H1 (cell line): ENCODE measurements at regions not wholly inside any gene's neighbourhood (a gene's known extent, or its start where the extent isn't known, plus 50 kb on each side); places are given as distances from the start of the nearest gene placed in this dataset.

Experiments
- CTCF ChIA-PET: fragments of 300-600 bp; sonication (Branson Sonifier 250); formaldehyde crosslinking; loops from one replicate; lab custom pipeline; 2021; ENCODE audit not compliant: partially characterized antibody; lab: Charles Lee
- POLR2A ChIA-PET: fragments of 300-600 bp; sonication (Branson Sonifier 250); formaldehyde crosslinking; loops from one replicate; lab custom pipeline; 2021; ENCODE audit warnings: inconsistent platforms; ENCODE audit not compliant: partially characterized antibody; lab: Charles Lee
- DNase-seq, 2 experiments: peaks; one replicate each; pipeline versions ENCODE4 v3.0.0 to v3.0.0-alpha.2; 2010 to 2022; ENCODE audit warnings: low spot score in 2 of 2, low read depth in 1 of 2, mixed read lengths in 1 of 2
- FAIRE-seq: peaks from 2 replicates; lab custom pipeline; 2011; peaks lifted over from hg19 to GRCh38; lab: Jason Lieb, UNC
- H2AFZ ChIP-seq: 2 replicates; pipeline ENCODE4 v1.8.1; 2012; ENCODE audit warnings: low read length, inconsistent platforms
- H2AK5ac ChIP-seq: 2 replicates; pipeline ENCODE4 v1.6.1; 2013; ENCODE audit warnings: low read depth, low read length
- H2BK120ac ChIP-seq: replicated peaks from 2 replicates; pipeline ENCODE3; 2013; ENCODE audit warnings: low read depth, low read length, inconsistent platforms
- H2BK12ac ChIP-seq: 2 replicates; pipeline ENCODE4 v1.6.1; 2013; ENCODE audit warnings: low read depth, low read length
- H2BK15ac ChIP-seq: 2 replicates; pipeline ENCODE4 v1.6.1; 2013; ENCODE audit warnings: low read length
- H2BK20ac ChIP-seq: 2 replicates; pipeline ENCODE4 v1.6.1; 2013; ENCODE audit warnings: low read length
- H2BK5ac ChIP-seq: 2 replicates; pipeline ENCODE4 v1.6.1; 2013; ENCODE audit warnings: low read depth, low read length
- H3K14ac ChIP-seq: 2 replicates; pipeline ENCODE4 v1.6.1; 2013; ENCODE audit warnings: inconsistent platforms; ENCODE audit not compliant: insufficient read length
- H3K18ac ChIP-seq: 2 replicates; pipeline ENCODE4 v1.6.1; 2013; ENCODE audit warnings: low read length; ENCODE audit errors: extremely low read depth
- H3K23ac ChIP-seq: 2 replicates; pipeline ENCODE4 v1.6.1; 2013; ENCODE audit warnings: inconsistent platforms; ENCODE audit not compliant: insufficient read length
- H3K23me2 ChIP-seq: 2 replicates; pipeline ENCODE4 v1.6.1; 2013; ENCODE audit warnings: low read depth, low read length
- H3K27ac ChIP-seq: 2 replicates; pipeline ENCODE4 v1.6.1; 2011; ENCODE audit warnings: low read depth, low read length, inconsistent platforms
- H3K27me3 ChIP-seq, 4 experiments: replicated peaks in 1 of 4; 1 replicate in 1 of 4; 2 replicates in 3 of 4; pipeline versions ENCODE4 v1.6.1 to v1.8.1; 2011 to 2013; ENCODE audit warnings: low read length in 3 of 4, mild to moderate bottlenecking in 3 of 4, inconsistent platforms in 2 of 4, mixed read lengths in 2 of 4, moderate library complexity in 1 of 4; ENCODE audit not compliant: control insufficient read depth in 3 of 4, insufficient read depth in 3 of 4; ENCODE audit errors: extremely low read depth in 1 of 4
- H3K36me3 ChIP-seq, 4 experiments: 2 replicates each; pipeline versions ENCODE4 v1.6.1 to v1.8.1; 2011 to 2013; ENCODE audit warnings: mild to moderate bottlenecking in 4 of 4, low read length in 3 of 4, moderate library complexity in 2 of 4, control low read depth in 1 of 4, inconsistent platforms in 1 of 4; ENCODE audit not compliant: insufficient read depth in 4 of 4, control insufficient read depth in 2 of 4
- H3K4ac ChIP-seq: replicated peaks from 2 replicates; pipeline ENCODE3; 2013; ENCODE audit warnings: low read length, low read depth, mixed read lengths, inconsistent platforms; ENCODE audit not compliant: insufficient read length
- H3K4me1 ChIP-seq, 4 experiments: replicated peaks in 1 of 4; 1 replicate in 1 of 4; 2 replicates in 3 of 4; pipeline versions ENCODE4 v1.6.1 to v1.8.1; 2011 to 2013; ENCODE audit warnings: low read length in 3 of 4, inconsistent platforms in 2 of 4, mixed read lengths in 1 of 4; ENCODE audit not compliant: insufficient read depth in 4 of 4, control insufficient read depth in 3 of 4
- H3K4me2 ChIP-seq, 2 experiments: 2 replicates each; pipeline versions ENCODE4 v1.6.1 to v1.8.1; 2011 to 2013; ENCODE audit warnings: low read depth in 2 of 2, low read length in 2 of 2, control low read depth in 1 of 2, inconsistent platforms in 1 of 2, mild to moderate bottlenecking in 1 of 2; ENCODE audit not compliant: insufficient read depth in 1 of 2
- H3K4me3 ChIP-seq, 4 experiments: fragments of 200-600, 300-600 bp in 1 of 4; sonication (generic), shearing (Covaris generic), sonication (Bioruptor Twin) in 1 of 4; 2 replicates each; pipeline versions ENCODE4 v1.5.1 to v1.8.1; 2011 to 2016; ENCODE audit warnings: low read length in 4 of 4, low read depth in 3 of 4, control low read depth in 2 of 4, inconsistent platforms in 2 of 4, mild to moderate bottlenecking in 2 of 4, mixed read lengths in 1 of 4, moderate library complexity in 1 of 4; ENCODE audit not compliant: insufficient read depth in 2 of 4; ENCODE audit errors: extremely low read depth in 1 of 4
- H3K56ac ChIP-seq: replicated peaks from 2 replicates; pipeline ENCODE3; 2013; ENCODE audit warnings: low read depth, mild to moderate bottlenecking, mixed read lengths, low read length, inconsistent platforms; ENCODE audit not compliant: insufficient read length
- H3K79me1 ChIP-seq: 2 replicates; pipeline ENCODE4 v1.6.1; 2013; ENCODE audit warnings: low read depth, low read length, control low read depth
- H3K79me2 ChIP-seq, 2 experiments: 2 replicates each; pipeline versions ENCODE4 v1.6.1 to v1.8.1; 2012 to 2013; ENCODE audit warnings: low read length in 2 of 2, mild to moderate bottlenecking in 2 of 2, inconsistent platforms in 1 of 2; ENCODE audit not compliant: insufficient read depth in 2 of 2, control insufficient read depth in 1 of 2
- H3K9ac ChIP-seq, 4 experiments: replicated peaks in 1 of 4; 1 replicate in 1 of 4; 2 replicates in 3 of 4; pipeline versions ENCODE4 v1.6.1 to v1.8.1; 2011 to 2013; ENCODE audit warnings: low read depth in 3 of 4, low read length in 3 of 4, control low read depth in 2 of 4, mild to moderate bottlenecking in 2 of 4, moderate library complexity in 2 of 4, inconsistent platforms in 1 of 4; ENCODE audit errors: extremely low read depth in 1 of 4
- H3K9me3 ChIP-seq, 2 experiments: 2 replicates each; pipeline versions ENCODE4 v1.6.1 to v1.8.1; 2012 to 2013; ENCODE audit warnings: mild to moderate bottlenecking in 2 of 2, moderate library complexity in 2 of 2, control low read depth in 1 of 2, inconsistent platforms in 1 of 2, low read depth in 1 of 2, low read length in 1 of 2, mixed read lengths in 1 of 2; ENCODE audit not compliant: insufficient read depth in 2 of 2
- H4K20me1 ChIP-seq, 2 experiments: replicated peaks in 1 of 2; 2 replicates each; pipeline versions ENCODE3 to v1.8.1; 2011 to 2013; ENCODE audit warnings: inconsistent platforms in 2 of 2, low read length in 2 of 2, mild to moderate bottlenecking in 1 of 2; ENCODE audit not compliant: insufficient read depth in 2 of 2, control insufficient read depth in 1 of 2
- H4K5ac ChIP-seq: 2 replicates; pipeline ENCODE4 v1.6.1; 2013; ENCODE audit warnings: low read length, low read depth, mixed read lengths, inconsistent platforms; ENCODE audit not compliant: insufficient read length
- H4K8ac ChIP-seq: 2 replicates; pipeline ENCODE4 v1.8.0; 2013; ENCODE audit warnings: mild to moderate bottlenecking, moderate library complexity, low read length, inconsistent platforms; ENCODE audit not compliant: insufficient read depth; ENCODE audit errors: extremely low read depth
- H4K91ac ChIP-seq: replicated peaks from 2 replicates; pipeline ENCODE3; 2013; ENCODE audit warnings: low read length, mixed read lengths, inconsistent platforms; ENCODE audit not compliant: insufficient read length
- ASH2L ChIP-seq: fragments of 200-600, 300-600 bp; sonication (generic); IDR thresholded peaks from one replicate; pipeline ENCODE4 v1.7.1; 2017; ENCODE audit warnings: low read length
- BCL11A ChIP-seq, 2 experiments: IDR thresholded peaks; one replicate each; pipeline ENCODE4 v1.6.1; 2011; ENCODE audit warnings: low read depth in 2 of 2, low read length in 2 of 2, mild to moderate bottlenecking in 2 of 2
- FOSL1 ChIP-seq: IDR thresholded peaks from 2 replicates; pipeline ENCODE4 v1.6.1; 2011; ENCODE audit warnings: mild to moderate bottlenecking, low read depth, low read length, moderate library complexity; ENCODE audit not compliant: insufficient read depth
- GABPA ChIP-seq: IDR thresholded peaks from 2 replicates; pipeline ENCODE4 v1.6.1; 2011; ENCODE audit warnings: mild to moderate bottlenecking, low read length, moderate library complexity, borderline replicate concordance; ENCODE audit not compliant: insufficient read depth
- GTF2F1 ChIP-seq: IDR thresholded peaks from 2 replicates; pipeline ENCODE4 v1.6.1; 2012; ENCODE audit warnings: low read depth, low read length, improper control_type of control experiment, borderline replicate concordance
- JUN ChIP-seq: IDR thresholded peaks from 2 replicates; pipeline ENCODE4 v1.6.1; 2011; ENCODE audit warnings: low read depth, mild to moderate bottlenecking, improper control_type of control experiment, low read length
- KDM5A ChIP-seq: fragments of 200-600 bp; IDR thresholded peaks from 2 replicates; pipeline ENCODE4 v1.7.1; 2012; ENCODE audit warnings: mild to moderate bottlenecking, low read length, inconsistent platforms, mixed read lengths
- NANOG ChIP-seq: IDR thresholded peaks from 2 replicates; pipeline ENCODE4 v1.6.1; 2011; ENCODE audit warnings: low read length, low read depth, mild to moderate bottlenecking, inconsistent platforms; ENCODE audit not compliant: insufficient read depth, poor library complexity, severe bottlenecking
- PHF8 ChIP-seq: fragments of 200-600 bp; sonication (generic); conservative IDR thresholded peaks from 2 replicates; pipeline ENCODE4 v1.7.1; 2012; ENCODE audit warnings: low read depth, mild to moderate bottlenecking, inconsistent platforms, low read length, moderate library complexity
- SAP30 ChIP-seq: fragments of 300-600 bp; sonication (generic); IDR thresholded peaks from 2 replicates; pipeline ENCODE4 v1.7.1; 2012; ENCODE audit warnings: low read length, moderate library complexity, mild to moderate bottlenecking, inconsistent platforms; ENCODE audit not compliant: insufficient read depth, insufficient replicate concordance
- TAF1 ChIP-seq: IDR thresholded peaks from 2 replicates; pipeline ENCODE4 v1.6.1; 2011; ENCODE audit warnings: mild to moderate bottlenecking, low read depth, low read length
- YY1 ChIP-seq: IDR thresholded peaks from 2 replicates; pipeline ENCODE4 v1.6.1; 2011; ENCODE audit warnings: low read depth, mild to moderate bottlenecking, low read length
- ZNF274 ChIP-seq: IDR thresholded peaks from 2 replicates; pipeline ENCODE4 v1.7.0; 2012; ENCODE audit warnings: low read length, borderline replicate concordance; ENCODE audit errors: extremely low read depth
- WGBS, 2 experiments: shearing (Covaris generic) in 1 of 2; methylation state at CpG; one replicate each; pipeline versions ENCODE4 v1.1.6 to v1.1.7; 2013 to 2015; ENCODE audit warnings: low lambda C conversion rate in 2 of 2, mixed read lengths in 2 of 2, inconsistent platforms in 1 of 2, low coverage in 1 of 2, missing lambda C conversion rate in 1 of 2; ENCODE audit not compliant: insufficient replicate concordance in 2 of 2, insufficient coverage in 1 of 2, insufficient read length in 1 of 2; ENCODE audit errors: extremely low coverage in 1 of 2, missing lambda C conversion rate in 1 of 2; 5-methylcytosine and 5-hydroxymethylcytosine counted together

DNA sequence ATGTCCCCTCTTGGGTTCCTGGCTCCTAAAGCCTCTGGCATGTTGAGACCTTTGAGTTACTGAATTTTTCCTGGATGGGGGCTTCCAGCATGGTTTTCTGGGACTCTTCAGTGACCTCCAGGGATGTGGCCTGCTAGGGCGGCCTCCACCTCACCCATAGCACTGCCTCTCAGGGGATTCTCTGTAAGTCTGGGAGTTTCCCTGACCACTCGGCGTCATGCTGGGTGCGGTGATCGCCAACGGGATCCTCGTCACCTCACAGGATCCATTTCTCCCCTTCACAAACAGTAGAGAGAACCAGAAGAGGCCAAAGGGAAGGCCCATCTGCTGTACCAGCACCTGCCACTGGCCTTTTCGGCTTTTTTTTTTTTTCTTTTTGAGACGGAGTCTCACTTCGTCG is 84.3 kb downstream of the NPTX2 start:
- Histone ChIP-seq H3K4ac (no peak overlapping the region), H2AFZ (no peak overlapping the region), H3K27me3 (no peaks in the 10 kb centered on the region), H3K79me2 (no peaks in the 10 kb centered on the region), H2BK20ac (no peak overlapping the region), H3K23me2 (no peaks in the 10 kb centered on the region), H2BK12ac (no peak overlapping the region), H3K36me3 (no peaks in the 10 kb centered on the region), H4K5ac (no peak overlapping the region), H3K56ac (no peak overlapping the region), H4K91ac (no peak overlapping the region), H2AK5ac (no peak overlapping the region), H3K18ac (no peak overlapping the region), H3K14ac (no peak overlapping the region), H3K4me3 (no peak overlapping the region), H2BK5ac (no peak overlapping the region), H3K4me2 (no peak overlapping the region), H3K9ac (no peak overlapping the region), H2BK120ac (no peak overlapping the region), H3K79me1 (no peaks in the 10 kb centered on the region), H2BK15ac (no peak overlapping the region), H3K9me3 (peaks cover 5 to 8% of the 10 kb centered on the region in 2 experiments), H3K4me1 (no peaks in the 10 kb centered on the region), H3K27ac (no peak overlapping the region), H4K20me1 (no peaks in the 10 kb centered on the region), H4K8ac (no peak overlapping the region), H3K23ac (no peak overlapping the region)
- no peak for TF ChIP-seq NANOG
- no peak for TF ChIP-seq FOSL1
- no peak for TF ChIP-seq GABPA
- no peak for TF ChIP-seq SAP30
- TF ChIP-seq PHF8 = no peak
- TF ChIP-seq JUN = no peak
- TF ChIP-seq KDM5A = no peak
- no peak for TF ChIP-seq TAF1
- no peak for TF ChIP-seq ASH2L
- TF ChIP-seq GTF2F1 = no peak
- TF ChIP-seq ZNF274 = no peak
- no peak for TF ChIP-seq YY1
- TF ChIP-seq BCL11A (IDR thresholded peaks at IDR 0.05; ENCODE audit: low read depth in 2 of 2, low read length in 2 of 2) = no peak
- 84% methylated on average over 10 of the region's 11 CpGs; no CpG with 5 or more reads in 1 of the 2 experiments for WGBS, 2 experiments
- ChIA-PET POLR2A (no interaction called here), CTCF (interaction anchor here (0.6 to 1.4 kb wide), 2 partner anchors 8 to 105 kb away, joined by 3 to 7 read pairs; no protein-coding TSS in a partner anchor)
- DNase-seq (no peak), FAIRE-seq (no peak)
